ENCODE measurements at regions not wholly inside any gene's neighbourhood (a gene's known extent, or its start where the extent isn't known, plus 50 kb on each side); places are given as distances from the start of the nearest gene placed in this dataset.
A peak's percentile ranks its signal among the peaks of the same experiment; 100 is the strongest.

GRCh38 chr6:170030821-170031471 is 259.9 kb downstream of the DLL1 start:
- Mint-ChIP-seq H3K4me1 (peaks cover 10 to 27% of the 10 kb centered on the region in 2 donors), H3K27me3 (ENCODE audit: low read depth in 2 of 2) (peaks cover 0 to 12% of the 10 kb centered on the region in 2 donors), H3K36me3 (no peaks in the 10 kb centered on the region), H3K27ac (no peak overlapping the region), H3K9me3 (peaks cover 0 to 3% of the 10 kb centered on the region in 2 donors), H3K4me3 (no peak overlapping the region)
- H3K36me3 ChIP-seq (ENCODE audit: control insufficient read depth, insufficient read depth, low read length), result no peaks in the 10 kb centered on the region
- DNase-seq (peak in 1 of 2 donors; percentile 11), ATAC-seq (no peak)
- H3K4me3 ChIP-seq (ENCODE audit: low read length), result no peak overlapping the region
- no peak overlapping the region for H3K27ac ChIP-seq (ENCODE audit: low read length)
- WGBS (ENCODE audit: insufficient coverage), result 93% methylated on average over 16 of the region's 16 CpGs
- no peaks in the 10 kb centered on the region for H3K27me3 ChIP-seq (ENCODE audit: control insufficient read depth, insufficient read depth, low read length)
- intact Hi-C loops (cut with micrococcal nuclease), result no loop called here
- H3K4me1 ChIP-seq (ENCODE audit: control insufficient read depth, insufficient read depth, low read length), result peaks cover 8% of the 10 kb centered on the region
- peaks cover 8% of the 10 kb centered on the region for H3K9me3 ChIP-seq (ENCODE audit: control insufficient read depth, insufficient read depth, low read length)
- TF ChIP-seq CTCF (IDR thresholded peaks at IDR 0.05), result no peak

GRCh38 chr6:170030284-170030815 is 260.5 kb downstream of the DLL1 start:
- Mint-ChIP-seq H3K27ac (no peak overlapping the region), H3K9me3 (peaks cover 0 to 3% of the 10 kb centered on the region in 2 donors), H3K4me1 (peaks cover 10 to 27% of the 10 kb centered on the region in 2 donors), H3K4me3 (no peak overlapping the region), H3K36me3 (no peaks in the 10 kb centered on the region), H3K27me3 (ENCODE audit: low read depth in 2 of 2) (peaks cover 0 to 13% of the 10 kb centered on the region in 2 donors)
- no peak overlapping the region for H3K27ac ChIP-seq (ENCODE audit: low read length)
- ATAC-seq (no peak), DNase-seq (peak in 1 of 2 donors; percentile 9)
- H3K9me3 ChIP-seq (ENCODE audit: control insufficient read depth, insufficient read depth, low read length), result peaks cover 8% of the 10 kb centered on the region
- intact Hi-C loops (cut with micrococcal nuclease), result no loop called here
- 93% methylated on average over 11 of the region's 12 CpGs for WGBS (ENCODE audit: insufficient coverage)
- no peak for TF ChIP-seq CTCF (IDR thresholded peaks at IDR 0.05)
- no peaks in the 10 kb centered on the region for H3K36me3 ChIP-seq (ENCODE audit: control insufficient read depth, insufficient read depth, low read length)
- no peaks in the 10 kb centered on the region for H3K27me3 ChIP-seq (ENCODE audit: control insufficient read depth, insufficient read depth, low read length)
- no peak overlapping the region for H3K4me3 ChIP-seq (ENCODE audit: low read length)
- peaks cover 8% of the 10 kb centered on the region for H3K4me1 ChIP-seq (ENCODE audit: control insufficient read depth, insufficient read depth, low read length)

- no peak for TF ChIP-seq CTCF (IDR thresholded peaks at IDR 0.05)
- Mint-ChIP-seq H3K27me3 (ENCODE audit: low read depth in 2 of 2) (peaks cover 6 to 14% of the 10 kb centered on the region in 2 donors), H3K27ac (no peak overlapping the region), H3K9me3 (peaks cover 0 to 3% of the 10 kb centered on the region in 2 donors), H3K36me3 (no peaks in the 10 kb centered on the region), H3K4me1 (peaks cover 10 to 27% of the 10 kb centered on the region in 2 donors), H3K4me3 (no peak overlapping the region)
- peaks cover 8% of the 10 kb centered on the region for H3K9me3 ChIP-seq (ENCODE audit: control insufficient read depth, insufficient read depth, low read length)
- no peaks in the 10 kb centered on the region for H3K27me3 ChIP-seq (ENCODE audit: control insufficient read depth, insufficient read depth, low read length)
- no peak overlapping the region for H3K27ac ChIP-seq (ENCODE audit: low read length)
- H3K4me1 ChIP-seq (ENCODE audit: control insufficient read depth, insufficient read depth, low read length), result peaks cover 8% of the 10 kb centered on the region
- WGBS (ENCODE audit: insufficient coverage), result 87% methylated on average over 22 of the region's 23 CpGs
- ATAC-seq (no peak), DNase-seq (peak in 1 of 2 donors; percentile 6)
- no peak overlapping the region for H3K4me3 ChIP-seq (ENCODE audit: low read length)
- no peaks in the 10 kb centered on the region for H3K36me3 ChIP-seq (ENCODE audit: control insufficient read depth, insufficient read depth, low read length)
- intact Hi-C loops (cut with micrococcal nuclease), result no loop called here
These were observed 261.2 kb downstream of the DLL1 start for GRCh38 chr6:170029416-170030283.

Measured in natural killer cell (primary cell).